H1 (cell line): ENCODE measurements at regions not wholly inside any gene's neighbourhood (a gene's known extent, or its start where the extent isn't known, plus 50 kb on each side); places are given as distances from the start of the nearest gene placed in this dataset.

Source experiments
- CTCF ChIA-PET: fragments of 300-600 bp; sonication (Branson Sonifier 250); formaldehyde crosslinking; loops from one replicate; lab custom pipeline; 2021; ENCODE audit not compliant: partially characterized antibody; lab: Charles Lee
- POLR2A ChIA-PET: fragments of 300-600 bp; sonication (Branson Sonifier 250); formaldehyde crosslinking; loops from one replicate; lab custom pipeline; 2021; ENCODE audit warnings: inconsistent platforms; ENCODE audit not compliant: partially characterized antibody; lab: Charles Lee
- DNase-seq, 2 experiments: peaks; one replicate each; pipeline versions ENCODE4 v3.0.0 to v3.0.0-alpha.2; 2010 to 2022; ENCODE audit warnings: low spot score in 2 of 2, low read depth in 1 of 2, mixed read lengths in 1 of 2
- FAIRE-seq: peaks from 2 replicates; lab custom pipeline; 2011; peaks lifted over from hg19 to GRCh38; lab: Jason Lieb, UNC
- H2AFZ ChIP-seq: 2 replicates; pipeline ENCODE4 v1.8.1; 2012; ENCODE audit warnings: low read length, inconsistent platforms
- H2AK5ac ChIP-seq: 2 replicates; pipeline ENCODE4 v1.6.1; 2013; ENCODE audit warnings: low read depth, low read length
- H2BK120ac ChIP-seq: replicated peaks from 2 replicates; pipeline ENCODE3; 2013; ENCODE audit warnings: low read depth, low read length, inconsistent platforms
- H2BK12ac ChIP-seq: 2 replicates; pipeline ENCODE4 v1.6.1; 2013; ENCODE audit warnings: low read depth, low read length
- H2BK15ac ChIP-seq: 2 replicates; pipeline ENCODE4 v1.6.1; 2013; ENCODE audit warnings: low read length
- H2BK20ac ChIP-seq: 2 replicates; pipeline ENCODE4 v1.6.1; 2013; ENCODE audit warnings: low read length
- H2BK5ac ChIP-seq: 2 replicates; pipeline ENCODE4 v1.6.1; 2013; ENCODE audit warnings: low read depth, low read length
- H3K14ac ChIP-seq: 2 replicates; pipeline ENCODE4 v1.6.1; 2013; ENCODE audit warnings: inconsistent platforms; ENCODE audit not compliant: insufficient read length
- H3K18ac ChIP-seq: 2 replicates; pipeline ENCODE4 v1.6.1; 2013; ENCODE audit warnings: low read length; ENCODE audit errors: extremely low read depth
- H3K23ac ChIP-seq: 2 replicates; pipeline ENCODE4 v1.6.1; 2013; ENCODE audit warnings: inconsistent platforms; ENCODE audit not compliant: insufficient read length
- H3K23me2 ChIP-seq: 2 replicates; pipeline ENCODE4 v1.6.1; 2013; ENCODE audit warnings: low read depth, low read length
- H3K27ac ChIP-seq: 2 replicates; pipeline ENCODE4 v1.6.1; 2011; ENCODE audit warnings: low read depth, low read length, inconsistent platforms
- H3K27me3 ChIP-seq, 4 experiments: replicated peaks in 1 of 4; 1 replicate in 1 of 4; 2 replicates in 3 of 4; pipeline versions ENCODE4 v1.6.1 to v1.8.1; 2011 to 2013; ENCODE audit warnings: low read length in 3 of 4, mild to moderate bottlenecking in 3 of 4, inconsistent platforms in 2 of 4, mixed read lengths in 2 of 4, moderate library complexity in 1 of 4; ENCODE audit not compliant: control insufficient read depth in 3 of 4, insufficient read depth in 3 of 4; ENCODE audit errors: extremely low read depth in 1 of 4
- H3K36me3 ChIP-seq, 4 experiments: 2 replicates each; pipeline versions ENCODE4 v1.6.1 to v1.8.1; 2011 to 2013; ENCODE audit warnings: mild to moderate bottlenecking in 4 of 4, low read length in 3 of 4, moderate library complexity in 2 of 4, control low read depth in 1 of 4, inconsistent platforms in 1 of 4; ENCODE audit not compliant: insufficient read depth in 4 of 4, control insufficient read depth in 2 of 4
- H3K4ac ChIP-seq: replicated peaks from 2 replicates; pipeline ENCODE3; 2013; ENCODE audit warnings: low read length, low read depth, mixed read lengths, inconsistent platforms; ENCODE audit not compliant: insufficient read length
- H3K4me1 ChIP-seq, 4 experiments: replicated peaks in 1 of 4; 1 replicate in 1 of 4; 2 replicates in 3 of 4; pipeline versions ENCODE4 v1.6.1 to v1.8.1; 2011 to 2013; ENCODE audit warnings: low read length in 3 of 4, inconsistent platforms in 2 of 4, mixed read lengths in 1 of 4; ENCODE audit not compliant: insufficient read depth in 4 of 4, control insufficient read depth in 3 of 4
- H3K4me2 ChIP-seq, 2 experiments: 2 replicates each; pipeline versions ENCODE4 v1.6.1 to v1.8.1; 2011 to 2013; ENCODE audit warnings: low read depth in 2 of 2, low read length in 2 of 2, control low read depth in 1 of 2, inconsistent platforms in 1 of 2, mild to moderate bottlenecking in 1 of 2; ENCODE audit not compliant: insufficient read depth in 1 of 2
- H3K4me3 ChIP-seq, 4 experiments: fragments of 200-600, 300-600 bp in 1 of 4; sonication (generic), shearing (Covaris generic), sonication (Bioruptor Twin) in 1 of 4; 2 replicates each; pipeline versions ENCODE4 v1.5.1 to v1.8.1; 2011 to 2016; ENCODE audit warnings: low read length in 4 of 4, low read depth in 3 of 4, control low read depth in 2 of 4, inconsistent platforms in 2 of 4, mild to moderate bottlenecking in 2 of 4, mixed read lengths in 1 of 4, moderate library complexity in 1 of 4; ENCODE audit not compliant: insufficient read depth in 2 of 4; ENCODE audit errors: extremely low read depth in 1 of 4
- H3K56ac ChIP-seq: replicated peaks from 2 replicates; pipeline ENCODE3; 2013; ENCODE audit warnings: low read depth, mild to moderate bottlenecking, mixed read lengths, low read length, inconsistent platforms; ENCODE audit not compliant: insufficient read length
- H3K79me1 ChIP-seq: 2 replicates; pipeline ENCODE4 v1.6.1; 2013; ENCODE audit warnings: low read depth, low read length, control low read depth
- H3K79me2 ChIP-seq, 2 experiments: 2 replicates each; pipeline versions ENCODE4 v1.6.1 to v1.8.1; 2012 to 2013; ENCODE audit warnings: low read length in 2 of 2, mild to moderate bottlenecking in 2 of 2, inconsistent platforms in 1 of 2; ENCODE audit not compliant: insufficient read depth in 2 of 2, control insufficient read depth in 1 of 2
- H3K9ac ChIP-seq, 4 experiments: replicated peaks in 1 of 4; 1 replicate in 1 of 4; 2 replicates in 3 of 4; pipeline versions ENCODE4 v1.6.1 to v1.8.1; 2011 to 2013; ENCODE audit warnings: low read depth in 3 of 4, low read length in 3 of 4, control low read depth in 2 of 4, mild to moderate bottlenecking in 2 of 4, moderate library complexity in 2 of 4, inconsistent platforms in 1 of 4; ENCODE audit errors: extremely low read depth in 1 of 4
- H3K9me3 ChIP-seq, 2 experiments: 2 replicates each; pipeline versions ENCODE4 v1.6.1 to v1.8.1; 2012 to 2013; ENCODE audit warnings: mild to moderate bottlenecking in 2 of 2, moderate library complexity in 2 of 2, control low read depth in 1 of 2, inconsistent platforms in 1 of 2, low read depth in 1 of 2, low read length in 1 of 2, mixed read lengths in 1 of 2; ENCODE audit not compliant: insufficient read depth in 2 of 2
- H4K20me1 ChIP-seq, 2 experiments: replicated peaks in 1 of 2; 2 replicates each; pipeline versions ENCODE3 to v1.8.1; 2011 to 2013; ENCODE audit warnings: inconsistent platforms in 2 of 2, low read length in 2 of 2, mild to moderate bottlenecking in 1 of 2; ENCODE audit not compliant: insufficient read depth in 2 of 2, control insufficient read depth in 1 of 2
- H4K5ac ChIP-seq: 2 replicates; pipeline ENCODE4 v1.6.1; 2013; ENCODE audit warnings: low read length, low read depth, mixed read lengths, inconsistent platforms; ENCODE audit not compliant: insufficient read length
- H4K8ac ChIP-seq: 2 replicates; pipeline ENCODE4 v1.8.0; 2013; ENCODE audit warnings: mild to moderate bottlenecking, moderate library complexity, low read length, inconsistent platforms; ENCODE audit not compliant: insufficient read depth; ENCODE audit errors: extremely low read depth
- H4K91ac ChIP-seq: replicated peaks from 2 replicates; pipeline ENCODE3; 2013; ENCODE audit warnings: low read length, mixed read lengths, inconsistent platforms; ENCODE audit not compliant: insufficient read length
- ATF3 ChIP-seq: IDR thresholded peaks from 2 replicates; pipeline ENCODE4 v1.6.1; 2011; ENCODE audit warnings: low read depth, mild to moderate bottlenecking, low read length; ENCODE audit not compliant: insufficient read depth
- WGBS, 2 experiments: shearing (Covaris generic) in 1 of 2; methylation state at CpG; one replicate each; pipeline versions ENCODE4 v1.1.6 to v1.1.7; 2013 to 2015; ENCODE audit warnings: low lambda C conversion rate in 2 of 2, mixed read lengths in 2 of 2, inconsistent platforms in 1 of 2, low coverage in 1 of 2, missing lambda C conversion rate in 1 of 2; ENCODE audit not compliant: insufficient replicate concordance in 2 of 2, insufficient coverage in 1 of 2, insufficient read length in 1 of 2; ENCODE audit errors: extremely low coverage in 1 of 2, missing lambda C conversion rate in 1 of 2; 5-methylcytosine and 5-hydroxymethylcytosine counted together

- Histone ChIP-seq H4K20me1 (no peaks in the 10 kb centered on the region), H2BK15ac (no peak overlapping the region), H2AK5ac (no peak overlapping the region), H2BK12ac (no peak overlapping the region), H3K79me1 (no peaks in the 10 kb centered on the region), H4K91ac (no peak overlapping the region), H3K4ac (no peak overlapping the region), H3K27ac (no peak overlapping the region), H3K18ac (no peak overlapping the region), H3K56ac (no peak overlapping the region), H4K8ac (no peak overlapping the region), H3K9me3 (no peaks in the 10 kb centered on the region), H3K79me2 (no peaks in the 10 kb centered on the region), H3K14ac (no peak overlapping the region), H3K23ac (no peak overlapping the region), H3K36me3 (no peaks in the 10 kb centered on the region), H4K5ac (no peak overlapping the region), H2AFZ (no peak overlapping the region), H2BK5ac (no peak overlapping the region), H3K27me3 (no peaks in the 10 kb centered on the region), H2BK20ac (no peak overlapping the region), H3K4me3 (no peak overlapping the region), H2BK120ac (no peak overlapping the region), H3K4me1 (peaks cover 0 to 3% (median 0%) of the 10 kb centered on the region in 4 experiments; a peak in 2 of 7 replicates), H3K23me2 (no peaks in the 10 kb centered on the region), H3K4me2 (no peak overlapping the region), H3K9ac (no peak overlapping the region)
- ChIA-PET CTCF (interaction anchor here (0.6 to 3.5 kb wide), 33 partner anchors 9 to 1666 kb away, joined by 3 to 31 read pairs (median 4); no protein-coding TSS in a partner anchor), POLR2A (no interaction called here)
- TF ChIP-seq ATF3, result no peak
- FAIRE-seq (no peak), DNase-seq (no peak)
- 88% methylated on average over 2 of the region's 2 CpGs; no CpG with 5 or more reads in 1 of the 2 experiments for WGBS, 2 experiments
Measured at GRCh38 chr5:107247427-107247826, 423.3 kb downstream of the EFNA5 start.
